Gastroesophageal sphincter (tissue), 3 donors: ENCODE measurements at regions not wholly inside any gene's neighbourhood (a gene's known extent, or its start where the extent isn't known, plus 50 kb on each side); places are given as distances from the start of the nearest gene placed in this dataset.

Source experiments
- CTCF ChIP-seq, 4 experiments: fragments of 200-600 bp in 2 of 4; fragments of 450-650 bp in 2 of 4; sonication (generic) in 1 of 4; IDR thresholded peaks; one replicate each; pipeline ENCODE4 v1.5.1; 2017 to 2019; ENCODE audit warnings: antibody characterized with exemption in 4 of 4, mild to moderate bottlenecking in 2 of 4, moderate library complexity in 2 of 4
- EP300 ChIP-seq: sonication (generic); formaldehyde crosslinking; IDR thresholded peaks from one replicate; pipeline ENCODE4 v1.6.1; 2017; ENCODE audit warnings: antibody characterized with exemption, mild to moderate bottlenecking
- POLR2A ChIP-seq, 2 donors: fragments of 450-650 bp; IDR thresholded peaks; one replicate each; pipeline ENCODE4 v1.6.1; 2017; ENCODE audit warnings: antibody characterized with exemption in 2 of 2, mild to moderate bottlenecking in 2 of 2, moderate library complexity in 1 of 2
- POLR2AphosphoS5 ChIP-seq: sonication (generic); formaldehyde crosslinking; IDR thresholded peaks from one replicate; pipeline ENCODE4 v1.6.1; 2017; ENCODE audit warnings: antibody characterized with exemption

GRCh38 chr1:229874136-229874535 lies 192.9 kb upstream of the GALNT2 start:
- TF ChIP-seq CTCF (IDR thresholded peaks at IDR 0.05) (no peak), EP300 (no peak), POLR2AphosphoS5 (no peak), POLR2A (IDR thresholded peaks at IDR 0.05) (no peak)
